BJ (cell line): ENCODE measurements at regions not wholly inside any gene's neighbourhood (a gene's known extent, or its start where the extent isn't known, plus 50 kb on each side); places are given as distances from the start of the nearest gene placed in this dataset.

Experiments used
- CTCF ChIA-PET: fragments of 350-600 bp; formaldehyde crosslinking; extraction: SDS; loops from one replicate; lab custom pipeline; 2021; ENCODE audit warnings: antibody characterized with exemption, inconsistent platforms; lab: Yijun Ruan, JAX
- POLR2A ChIA-PET: fragments of 300-600 bp; sonication (Branson Sonifier 250); formaldehyde crosslinking; extraction: SDS; loops from one replicate; lab custom pipeline; 2021; ENCODE audit warnings: antibody characterized with exemption; lab: Charles Lee
- DNase-seq: peaks from one replicate; pipeline ENCODE4 v3.0.0-alpha.2; 2011; ENCODE audit warnings: low read depth
- H3K27me3 ChIP-seq: 2 replicates; pipeline ENCODE4 v1.6.0; 2011; ENCODE audit warnings: low read length; ENCODE audit not compliant: control insufficient read depth, insufficient read depth
- H3K36me3 ChIP-seq: 2 replicates; pipeline ENCODE4 v1.5.1; 2011; ENCODE audit warnings: low read length; ENCODE audit not compliant: control insufficient read depth, insufficient read depth
- H3K4me3 ChIP-seq: 2 replicates; pipeline ENCODE4 v1.5.1; 2011; ENCODE audit warnings: low read depth, mild to moderate bottlenecking, control low read depth, low read length
- CTCF ChIP-seq: IDR thresholded peaks from 2 replicates; pipeline ENCODE4 v1.5.1; 2011; ENCODE audit warnings: low read depth, mild to moderate bottlenecking, control low read depth, inconsistent platforms, low read length, moderate library complexity; ENCODE audit not compliant: insufficient read depth

DNA sequence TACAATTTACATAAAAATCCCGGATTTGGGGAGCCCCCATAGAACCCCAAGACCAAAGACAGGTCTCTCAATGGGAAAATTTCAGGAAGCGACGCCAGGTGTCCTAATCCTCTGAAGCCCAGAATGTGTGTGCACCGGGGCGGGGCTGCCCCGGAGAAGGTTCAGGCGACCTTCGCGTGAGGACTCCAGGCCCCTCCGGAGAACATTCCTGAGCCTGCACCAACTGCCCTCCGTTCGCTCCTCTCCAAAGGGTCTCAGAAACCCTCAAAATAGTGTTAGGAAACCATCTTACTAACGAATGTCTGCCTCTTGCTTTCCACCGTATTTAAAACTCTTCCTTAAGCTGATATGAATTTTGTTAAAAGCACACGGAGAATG, 78.5 kb upstream of the INSIG1 start:
- H3K27me3 ChIP-seq = peaks cover 3% of the 10 kb centered on the region; the same call in 1 of the 2 replicates
- no peak overlapping the region for H3K4me3 ChIP-seq
- TF ChIP-seq CTCF = no peak
- CTCF ChIA-PET = interaction anchor here (1.9 kb wide), 1 partner anchor 9 kb away, joined by 11 read pairs; no protein-coding TSS in a partner anchor
- H3K36me3 ChIP-seq = no peaks in the 10 kb centered on the region
- no peak for DNase-seq
- POLR2A ChIA-PET = no interaction called here

- no peak for DNase-seq
- ChIA-PET CTCF (interaction anchor here (1.3 kb wide), 1 partner anchor 15 kb away, joined by 3 read pairs; no protein-coding TSS in a partner anchor), POLR2A (no interaction called here)
- no peak for TF ChIP-seq CTCF
- Histone ChIP-seq H3K27me3 (peaks cover 1% of the 10 kb centered on the region; the same call in 1 of the 2 replicates), H3K36me3 (no peaks in the 10 kb centered on the region), H3K4me3 (no peak overlapping the region)
Measured at GRCh38 chr7:155219947-155220769, 77.5 kb upstream of the INSIG1 start.

DNA sequence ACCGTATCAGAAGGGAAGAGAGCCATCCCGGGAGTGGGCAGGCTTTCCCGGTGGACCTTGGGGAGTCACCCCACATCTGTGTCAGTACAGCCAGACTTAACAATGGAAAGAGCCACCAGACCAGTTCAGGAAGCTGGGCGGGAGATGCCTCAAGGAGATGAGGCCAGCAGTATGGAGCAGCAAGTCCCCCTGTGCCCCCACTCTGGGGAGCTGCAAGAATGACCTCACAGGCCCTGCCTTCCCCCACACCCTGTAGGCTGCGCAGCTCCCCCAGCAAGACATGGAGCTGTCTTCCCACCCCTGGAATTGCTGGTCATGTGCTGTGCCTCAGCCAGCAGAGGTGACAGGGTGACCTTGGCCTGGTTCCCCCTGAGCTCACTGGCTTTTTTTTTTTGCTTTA, 76.8 kb upstream of the INSIG1 start:
- no peak for DNase-seq
- POLR2A ChIA-PET = no interaction called here
- CTCF ChIA-PET = interaction anchor here (1.3 kb wide), 1 partner anchor 16 kb away, joined by 3 read pairs; no protein-coding TSS in a partner anchor

DNA sequence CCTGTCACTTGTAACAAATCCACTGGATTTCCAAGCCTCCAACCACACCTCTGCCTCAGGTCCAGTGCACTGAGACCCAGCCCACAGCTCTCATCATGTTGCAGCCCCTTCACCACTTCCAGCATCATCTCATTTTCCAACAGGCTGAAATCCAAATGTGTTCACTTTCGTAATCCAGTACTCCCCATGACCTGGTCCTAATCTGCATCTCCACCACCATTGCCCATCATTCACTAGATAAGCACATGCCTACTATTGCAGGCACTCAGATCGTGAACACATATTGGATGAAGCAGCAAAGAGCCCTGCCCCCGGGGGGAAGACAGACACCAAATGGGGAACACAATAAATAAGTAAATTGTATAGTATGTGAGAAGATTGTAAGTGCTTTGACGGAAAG, 76.1 kb upstream of the INSIG1 start:
- POLR2A ChIA-PET = no interaction called here
- Histone ChIP-seq H3K36me3 (no peaks in the 10 kb centered on the region), H3K27me3 (peaks cover 1% of the 10 kb centered on the region; the same call in 1 of the 2 replicates), H3K4me3 (no peak overlapping the region)
- DNase-seq = no peak
- no peak for TF ChIP-seq CTCF
- CTCF ChIA-PET = interaction anchor here (1.3 kb wide), 1 partner anchor 17 kb away, joined by 3 read pairs; no protein-coding TSS in a partner anchor

More for the DNA sequence above, 76.8 kb upstream of the INSIG1 start:
- peaks cover 1% of the 10 kb centered on the region; the same call in 1 of the 2 replicates for H3K27me3 ChIP-seq
- H3K4me3 ChIP-seq = no peak overlapping the region
- TF ChIP-seq CTCF = no peak
- H3K36me3 ChIP-seq = no peaks in the 10 kb centered on the region

DNA sequence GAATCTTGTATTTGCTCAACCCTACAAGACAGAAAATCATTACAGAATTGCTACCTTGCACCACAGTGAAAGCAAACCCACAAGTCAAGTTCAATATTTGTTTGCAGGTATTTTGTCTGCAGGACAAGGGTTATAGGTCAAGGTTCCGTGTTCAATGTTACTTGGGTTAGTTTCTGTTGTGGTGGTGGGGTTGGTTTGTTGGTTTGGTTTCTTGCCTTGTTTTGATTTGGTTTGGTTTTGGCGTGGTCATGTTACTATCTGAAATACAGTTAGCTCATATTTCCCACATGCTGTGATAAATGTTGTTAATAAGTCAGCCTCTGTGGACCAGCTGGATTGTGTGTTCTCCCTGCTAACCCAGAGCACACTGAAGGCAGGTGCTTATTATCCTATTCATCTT, 75.6 kb upstream of the INSIG1 start:
- no peaks in the 10 kb centered on the region for H3K36me3 ChIP-seq
- POLR2A ChIA-PET = no interaction called here
- TF ChIP-seq CTCF = no peak
- DNase-seq = no peak
- H3K4me3 ChIP-seq = no peak overlapping the region
- peaks cover 1% of the 10 kb centered on the region; the same call in 1 of the 2 replicates for H3K27me3 ChIP-seq
- CTCF ChIA-PET = no interaction called here
